ENCODE measurements at regions not wholly inside any gene's neighbourhood (a gene's known extent, or its start where the extent isn't known, plus 50 kb on each side); places are given as distances from the start of the nearest gene placed in this dataset.

DNA sequence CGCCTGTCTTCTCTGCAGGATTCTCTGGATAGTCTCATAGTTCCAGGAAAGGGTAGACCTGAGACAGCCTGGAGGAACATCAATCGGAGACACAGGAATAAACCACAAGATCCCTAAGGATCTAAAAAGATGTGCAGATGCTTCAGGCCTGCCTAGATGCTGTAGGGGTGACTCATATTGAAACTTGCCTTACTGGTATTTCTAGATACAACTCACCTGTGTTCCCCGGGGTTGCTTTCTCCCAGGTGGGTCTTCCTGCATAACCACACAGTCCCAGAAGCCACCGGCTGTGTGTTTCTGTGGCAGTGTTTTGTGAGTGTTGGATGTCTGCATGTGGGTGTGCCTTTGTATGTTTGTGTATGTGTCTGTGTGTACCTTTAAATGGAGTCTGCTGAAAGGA lies 719.0 kb upstream of the TSPY4 start:
- DNase-seq (ENCODE audit: low spot score in 2 of 2) = no peak
- H3K4me1 ChIP-seq = no peaks in the 10 kb centered on the region
- intact Hi-C loops (cut with DNase I; ENCODE audit: low total_unique reads) = no loop called here
- no peaks in the 10 kb centered on the region for H3K27me3 ChIP-seq
- no peak for TF ChIP-seq POLR2AphosphoS5 (IDR thresholded peaks at IDR 0.05)
- TF ChIP-seq, protein P1, sequence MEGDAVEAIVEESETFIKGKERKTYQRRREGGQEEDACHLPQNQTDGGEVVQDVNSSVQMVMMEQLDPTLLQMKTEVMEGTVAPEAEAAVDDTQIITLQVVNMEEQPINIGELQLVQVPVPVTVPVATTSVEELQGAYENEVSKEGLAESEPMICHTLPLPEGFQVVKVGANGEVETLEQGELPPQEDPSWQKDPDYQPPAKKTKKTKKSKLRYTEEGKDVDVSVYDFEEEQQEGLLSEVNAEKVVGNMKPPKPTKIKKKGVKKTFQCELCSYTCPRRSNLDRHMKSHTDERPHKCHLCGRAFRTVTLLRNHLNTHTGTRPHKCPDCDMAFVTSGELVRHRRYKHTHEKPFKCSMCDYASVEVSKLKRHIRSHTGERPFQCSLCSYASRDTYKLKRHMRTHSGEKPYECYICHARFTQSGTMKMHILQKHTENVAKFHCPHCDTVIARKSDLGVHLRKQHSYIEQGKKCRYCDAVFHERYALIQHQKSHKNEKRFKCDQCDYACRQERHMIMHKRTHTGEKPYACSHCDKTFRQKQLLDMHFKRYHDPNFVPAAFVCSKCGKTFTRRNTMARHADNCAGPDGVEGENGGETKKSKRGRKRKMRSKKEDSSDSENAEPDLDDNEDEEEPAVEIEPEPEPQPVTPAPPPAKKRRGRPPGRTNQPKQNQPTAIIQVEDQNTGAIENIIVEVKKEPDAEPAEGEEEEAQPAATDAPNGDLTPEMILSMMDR (IDR thresholded peaks at IDR 0.05) = no peak
- TF ChIP-seq POLR2A (IDR thresholded peaks at IDR 0.05) = no peak
- no peak overlapping the region for H3K27ac ChIP-seq
- no peaks in the 10 kb centered on the region for H3K36me3 ChIP-seq
- H3K9me3 ChIP-seq = no peaks in the 10 kb centered on the region
- H3K4me3 ChIP-seq = no peak overlapping the region

DNA sequence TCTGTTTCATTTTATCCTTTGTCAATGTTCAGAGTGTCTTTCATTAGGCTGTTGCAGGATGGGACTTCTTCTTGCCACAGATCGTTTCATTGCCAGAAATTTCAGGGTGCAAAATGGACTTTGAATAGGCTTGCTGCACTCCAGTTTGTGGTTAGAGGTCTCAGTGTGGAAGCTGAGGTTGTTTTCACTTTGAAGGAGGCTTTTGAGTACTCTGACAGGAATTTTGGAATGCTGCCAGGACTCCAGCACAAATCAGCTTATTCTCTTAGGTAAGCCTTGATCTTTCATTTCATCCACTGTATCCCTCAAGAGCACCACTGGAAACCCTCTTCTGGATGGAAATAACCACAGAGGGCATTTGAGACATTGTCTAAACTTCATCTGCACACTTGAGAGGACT lies 715.1 kb upstream of the TSPY4 start:
- DNase-seq (ENCODE audit: low spot score in 2 of 2) = no peak
- Histone ChIP-seq H3K4me3 (no peak overlapping the region), H3K4me1 (no peaks in the 10 kb centered on the region), H3K27me3 (no peaks in the 10 kb centered on the region), H3K9me3 (no peaks in the 10 kb centered on the region), H3K36me3 (no peaks in the 10 kb centered on the region), H3K27ac (no peak overlapping the region)
- TF ChIP-seq, protein P1 (IDR thresholded peaks at IDR 0.05) = no peak
- TF ChIP-seq POLR2AphosphoS5 (IDR thresholded peaks at IDR 0.05) (no peak), POLR2A (IDR thresholded peaks at IDR 0.05) (no peak)
- intact Hi-C loops (cut with DNase I; ENCODE audit: low total_unique reads) = no loop called here

DNA sequence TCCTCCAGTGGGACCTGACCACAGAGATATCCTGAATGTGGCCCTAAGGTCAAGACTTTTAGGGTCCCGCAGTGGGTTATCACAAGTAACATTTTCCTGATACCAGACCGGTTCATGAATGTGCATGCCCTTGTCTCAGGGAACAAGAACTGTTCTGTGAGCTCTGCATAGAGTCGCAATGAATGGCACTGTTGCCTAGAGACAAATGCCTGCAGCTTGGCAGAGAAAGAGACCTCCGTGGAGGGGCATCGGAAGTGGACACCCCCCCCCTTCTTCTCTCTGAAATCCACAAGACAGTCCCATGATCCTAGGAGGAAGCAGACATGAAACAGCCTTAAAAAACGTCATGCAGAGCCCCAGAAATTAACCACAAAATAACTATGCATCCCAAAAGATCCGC lies 714.4 kb upstream of the TSPY4 start:
- no peak for DNase-seq (ENCODE audit: low spot score in 2 of 2)
- no peaks in the 10 kb centered on the region for H3K9me3 ChIP-seq
- no peak overlapping the region for H3K27ac ChIP-seq
- no peak for TF ChIP-seq POLR2A (IDR thresholded peaks at IDR 0.05)
- TF ChIP-seq, protein P1 (IDR thresholded peaks at IDR 0.05) = no peak
- TF ChIP-seq POLR2AphosphoS5 (IDR thresholded peaks at IDR 0.05) = no peak
- no peak overlapping the region for H3K4me3 ChIP-seq
- intact Hi-C loops (cut with DNase I; ENCODE audit: low total_unique reads) = no loop called here
- no peaks in the 10 kb centered on the region for H3K36me3 ChIP-seq
- no peaks in the 10 kb centered on the region for H3K27me3 ChIP-seq
- no peaks in the 10 kb centered on the region for H3K4me1 ChIP-seq

DNA sequence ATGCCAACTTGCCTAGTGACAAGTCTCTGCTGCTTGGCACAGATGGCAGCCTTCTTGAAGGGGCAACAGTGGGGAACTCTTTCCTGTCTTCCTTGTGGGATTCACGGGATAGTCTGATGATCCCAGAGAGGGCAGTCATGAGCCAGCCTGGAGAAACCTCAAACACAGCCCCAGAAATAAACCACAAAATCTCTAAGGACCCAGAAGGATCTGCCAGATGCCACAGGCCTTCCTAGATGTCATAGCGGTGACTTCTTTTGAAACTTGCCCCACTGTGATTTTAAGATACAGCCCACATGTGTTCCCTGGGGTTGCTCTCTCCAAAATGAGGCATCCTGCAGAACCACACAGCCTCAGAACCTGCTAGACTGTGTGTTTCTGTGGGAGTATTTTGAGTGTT lies 707.6 kb upstream of the TSPY4 start:
- Histone ChIP-seq H3K4me3 (no peak overlapping the region), H3K4me1 (no peaks in the 10 kb centered on the region), H3K27me3 (no peaks in the 10 kb centered on the region), H3K27ac (no peak overlapping the region), H3K36me3 (no peaks in the 10 kb centered on the region), H3K9me3 (no peaks in the 10 kb centered on the region)
- DNase-seq (ENCODE audit: low spot score in 2 of 2) = no peak
- no peak for TF ChIP-seq POLR2AphosphoS5 (IDR thresholded peaks at IDR 0.05)
- TF ChIP-seq POLR2A (IDR thresholded peaks at IDR 0.05) = no peak
- TF ChIP-seq, protein P1 (IDR thresholded peaks at IDR 0.05) = no peak
- intact Hi-C loops (cut with DNase I; ENCODE audit: low total_unique reads) = no loop called here

DNA sequence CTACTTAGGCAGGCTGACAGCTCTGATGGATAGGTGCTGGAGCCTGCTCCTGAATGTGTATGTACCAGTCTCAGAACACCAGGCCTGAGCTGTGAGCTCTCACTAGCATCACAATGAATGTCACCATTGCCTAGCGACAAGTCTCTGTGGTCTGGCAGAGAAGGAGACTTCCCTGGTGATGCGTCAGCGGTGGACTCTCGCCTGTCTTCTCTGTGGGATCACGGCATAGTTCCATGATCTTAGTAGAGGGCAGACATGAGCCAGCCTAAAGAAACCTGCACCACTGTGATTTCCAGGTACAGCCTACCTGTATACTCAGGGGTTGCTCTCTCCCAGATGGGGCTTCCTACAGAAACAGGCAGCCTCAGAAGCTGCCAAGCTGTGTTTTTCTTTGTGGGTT lies 699.2 kb upstream of the TSPY4 start:
- Histone ChIP-seq H3K4me3 (no peak overlapping the region), H3K4me1 (no peaks in the 10 kb centered on the region), H3K9me3 (no peaks in the 10 kb centered on the region), H3K36me3 (no peaks in the 10 kb centered on the region), H3K27me3 (no peaks in the 10 kb centered on the region), H3K27ac (no peak overlapping the region)
- no peak for DNase-seq (ENCODE audit: low spot score in 2 of 2)
- intact Hi-C loops (cut with DNase I; ENCODE audit: low total_unique reads) = no loop called here
- TF ChIP-seq POLR2A (IDR thresholded peaks at IDR 0.05) (no peak), POLR2AphosphoS5 (IDR thresholded peaks at IDR 0.05) (no peak)
- TF ChIP-seq, protein P1 (IDR thresholded peaks at IDR 0.05) = no peak

All from breast epithelium (tissue), 4 donors.